ENCODE measurements at regions not wholly inside any gene's neighbourhood (a gene's known extent, or its start where the extent isn't known, plus 50 kb on each side); places are given as distances from the start of the nearest gene placed in this dataset.
"Not testable (repeated sequence)": the region's sequence is repeated elsewhere in the genome, so short reads cannot be mapped to it uniquely, and the experiment has no call there.

GRCh38 chr1:80531182-80531581 lies 1269.6 kb upstream of the ADGRL2 start:
- DNase-seq (ENCODE audit: low read depth) = no peak

- DNase-seq (ENCODE audit: low read depth) = no peak
These were observed 1271.2 kb upstream of the ADGRL2 start for GRCh38 chr1:80529546-80529945.

- DNase-seq (ENCODE audit: low read depth) = no peak
These were observed 1276.9 kb upstream of the ADGRL2 start for GRCh38 chr1:80523861-80524260.

- not testable (repeated sequence) for DNase-seq (ENCODE audit: low read depth)
These were observed 1277.7 kb upstream of the ADGRL2 start for GRCh38 chr1:80523071-80523470.

- DNase-seq (ENCODE audit: low read depth) = no peak
These were observed 1279.8 kb upstream of the ADGRL2 start for GRCh38 chr1:80520949-80521348.

- no peak for DNase-seq (ENCODE audit: low read depth)
These were observed 1283.7 kb upstream of the ADGRL2 start for GRCh38 chr1:80517062-80517461.

- no peak for DNase-seq (ENCODE audit: low read depth)
These were observed 1290.7 kb upstream of the ADGRL2 start for GRCh38 chr1:80509965-80510522.

GRCh38 chr1:80506216-80506615 lies 1294.5 kb upstream of the ADGRL2 start:
- no peak for DNase-seq (ENCODE audit: low read depth)

GRCh38 chr1:80498673-80499072 lies 1302.1 kb upstream of the ADGRL2 start:
- DNase-seq (ENCODE audit: low read depth) = no peak

GRCh38 chr1:80495806-80496205 lies 1304.9 kb upstream of the ADGRL2 start:
- DNase-seq (ENCODE audit: low read depth) = no peak

GRCh38 chr1:80472145-80472544 lies 1328.6 kb upstream of the ADGRL2 start:
- DNase-seq (ENCODE audit: low read depth) = no peak

- no peak for DNase-seq (ENCODE audit: low read depth)
These were observed 1332.4 kb upstream of the ADGRL2 start for GRCh38 chr1:80468356-80468755.

- DNase-seq (ENCODE audit: low read depth) = no peak
These were observed 1338.7 kb upstream of the ADGRL2 start for GRCh38 chr1:80462006-80462405.

- no peak for DNase-seq (ENCODE audit: low read depth)
These were observed 1343.3 kb upstream of the ADGRL2 start for GRCh38 chr1:80457409-80457808.

- DNase-seq (ENCODE audit: low read depth) = no peak
These were observed 1347.0 kb upstream of the ADGRL2 start for GRCh38 chr1:80453775-80454174.

- DNase-seq (ENCODE audit: low read depth) = no peak
These were observed 1350.0 kb upstream of the ADGRL2 start for GRCh38 chr1:80450711-80451110.

- no peak for DNase-seq (ENCODE audit: low read depth)
These were observed 1352.7 kb upstream of the ADGRL2 start for GRCh38 chr1:80448081-80448480.

- no peak for DNase-seq (ENCODE audit: low read depth)
These were observed 1353.2 kb upstream of the ADGRL2 start for GRCh38 chr1:80447526-80447925.

GRCh38 chr1:80445033-80445432 lies 1355.7 kb upstream of the ADGRL2 start:
- no peak for DNase-seq (ENCODE audit: low read depth)

GRCh38 chr1:80444171-80444570 lies 1356.6 kb upstream of the ADGRL2 start:
- DNase-seq (ENCODE audit: low read depth) = no peak

- DNase-seq (ENCODE audit: low read depth) = no peak
These were observed 1359.1 kb upstream of the ADGRL2 start for GRCh38 chr1:80441664-80442063.

- DNase-seq (ENCODE audit: low read depth) = no peak
These were observed 1363.9 kb upstream of the ADGRL2 start for GRCh38 chr1:80436851-80437250.

GRCh38 chr1:80427881-80428280 lies 1372.9 kb upstream of the ADGRL2 start:
- no peak for DNase-seq (ENCODE audit: low read depth)

GRCh38 chr1:80424249-80424648 lies 1376.5 kb upstream of the ADGRL2 start:
- DNase-seq (ENCODE audit: low read depth) = no peak

- DNase-seq (ENCODE audit: low read depth) = no peak
These were observed 1382.6 kb upstream of the ADGRL2 start for GRCh38 chr1:80418134-80418533.

Data from activated T-cell treated with anti-CD3 and anti-CD28 coated beads for 48 hours (primary cell).